Activated CD4-positive, CD25-positive, alpha-beta regulatory T cell treated with anti-CD3 and anti-CD28 coated beads, Interleukin-2, amount 50 U/mL, for 72 hours (primary cell): ENCODE measurements at regions not wholly inside any gene's neighbourhood (a gene's known extent, or its start where the extent isn't known, plus 50 kb on each side); places are given as distances from the start of the nearest gene placed in this dataset.

Experiments used
- DNase-seq: peaks from one replicate; pipeline ENCODE4 v3.0.0; 2021

GRCh38 chr1:5492846-5493245 is 499.4 kb downstream of the NPHP4 start:
- no peak for DNase-seq

- DNase-seq: no peak
Observed at GRCh38 chr1:5491207-5491904, 500.9 kb downstream of the NPHP4 start.

- no peak for DNase-seq
Observed at GRCh38 chr1:5490635-5491034, 501.6 kb downstream of the NPHP4 start.

GRCh38 chr1:5488448-5488847 is 503.8 kb downstream of the NPHP4 start:
- no peak for DNase-seq

GRCh38 chr1:5485968-5486696 is 506.1 kb downstream of the NPHP4 start:
- no peak for DNase-seq

- no peak for DNase-seq
Observed at GRCh38 chr1:5485436-5485835, 506.8 kb downstream of the NPHP4 start.

- no peak for DNase-seq
Observed at GRCh38 chr1:5484451-5485165, 507.6 kb downstream of the NPHP4 start.

GRCh38 chr1:5481889-5482288 is 510.3 kb downstream of the NPHP4 start:
- no peak for DNase-seq

GRCh38 chr1:5480906-5481305 is 511.3 kb downstream of the NPHP4 start:
- DNase-seq: no peak

GRCh38 chr1:5479876-5480646 is 512.2 kb downstream of the NPHP4 start:
- DNase-seq: no peak

GRCh38 chr1:5478961-5479360 is 513.3 kb downstream of the NPHP4 start:
- no peak for DNase-seq

- DNase-seq: no peak
Observed at GRCh38 chr1:5478156-5478695, 514.0 kb downstream of the NPHP4 start.

- no peak for DNase-seq
Observed at GRCh38 chr1:5477716-5478115, 514.5 kb downstream of the NPHP4 start.

- no peak for DNase-seq
Observed at GRCh38 chr1:5475572-5475971, 516.7 kb downstream of the NPHP4 start.

GRCh38 chr1:5473268-5473667 is 519.0 kb downstream of the NPHP4 start:
- no peak for DNase-seq

- DNase-seq: no peak
Observed at GRCh38 chr1:5466487-5466886, 525.7 kb downstream of the NPHP4 start.

GRCh38 chr1:5465281-5465711 is 526.9 kb downstream of the NPHP4 start:
- DNase-seq: no peak

- DNase-seq: no peak
Observed at GRCh38 chr1:5464366-5464765, 527.9 kb downstream of the NPHP4 start.

GRCh38 chr1:5460974-5461373 is 531.3 kb downstream of the NPHP4 start:
- no peak for DNase-seq

GRCh38 chr1:5459839-5460610 is 532.2 kb downstream of the NPHP4 start:
- DNase-seq: no peak

- DNase-seq: no peak
Observed at GRCh38 chr1:5458248-5458647, 534.0 kb downstream of the NPHP4 start.
